GM18498 (cell line): ENCODE measurements at regions not wholly inside any gene's neighbourhood (a gene's known extent, or its start where the extent isn't known, plus 50 kb on each side); places are given as distances from the start of the nearest gene placed in this dataset.
A peak's percentile ranks its signal among the peaks of the same experiment; 100 is the strongest.

ENCODE experiments used
- ATAC-seq: cut with Tn5 transposase; IDR thresholded peaks from one replicate; pipeline ENCODE4 v1.9.1; 2021; ENCODE audit warnings: mild to moderate bottlenecking, moderate library complexity; ENCODE audit not compliant: unreplicated experiment

DNA sequence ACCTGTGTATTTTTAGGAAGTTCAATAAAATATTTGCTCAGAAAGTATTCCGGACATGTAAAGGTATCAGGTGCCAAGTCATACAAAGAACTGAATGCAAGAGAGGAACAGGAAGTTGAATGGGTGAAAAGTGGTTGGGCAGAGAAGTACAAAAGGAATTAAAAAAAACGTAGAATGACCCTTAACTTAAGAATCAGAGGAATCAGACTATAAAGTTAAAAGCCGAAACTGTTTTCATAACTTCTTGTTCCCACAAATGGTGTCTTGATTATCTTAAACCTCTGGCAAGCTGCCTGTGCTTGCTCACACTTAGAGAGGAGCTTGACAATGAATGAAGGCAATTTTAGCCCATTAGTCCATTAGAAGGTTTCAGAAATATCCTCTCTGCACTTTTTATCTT is 81.6 kb upstream of the HHIP start:
- ATAC-seq, result no peak

- peak; percentile 51 for ATAC-seq
Observed at GRCh38 chr4:144565527-144566195, 80.3 kb upstream of the HHIP start.

DNA sequence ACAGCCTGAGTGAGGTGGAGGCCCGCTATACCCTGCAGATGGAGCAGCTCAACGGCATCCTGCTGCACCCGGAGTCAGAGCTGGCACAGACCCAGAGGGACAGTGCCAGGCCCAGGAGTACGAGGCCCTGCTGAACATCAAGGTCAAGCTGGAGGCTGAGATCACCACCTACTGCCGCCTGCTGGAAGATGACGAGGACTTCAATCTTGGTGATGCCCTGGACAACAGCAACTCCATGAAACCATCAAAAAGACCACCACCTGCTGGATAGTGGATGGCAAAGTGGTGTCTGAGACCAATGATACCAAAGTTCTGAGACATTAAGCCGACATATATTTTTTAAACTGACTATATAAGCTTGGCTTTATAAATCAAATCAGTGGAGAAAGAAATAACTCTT is 73.3 kb upstream of the HHIP start:
- ATAC-seq, result no peak

DNA sequence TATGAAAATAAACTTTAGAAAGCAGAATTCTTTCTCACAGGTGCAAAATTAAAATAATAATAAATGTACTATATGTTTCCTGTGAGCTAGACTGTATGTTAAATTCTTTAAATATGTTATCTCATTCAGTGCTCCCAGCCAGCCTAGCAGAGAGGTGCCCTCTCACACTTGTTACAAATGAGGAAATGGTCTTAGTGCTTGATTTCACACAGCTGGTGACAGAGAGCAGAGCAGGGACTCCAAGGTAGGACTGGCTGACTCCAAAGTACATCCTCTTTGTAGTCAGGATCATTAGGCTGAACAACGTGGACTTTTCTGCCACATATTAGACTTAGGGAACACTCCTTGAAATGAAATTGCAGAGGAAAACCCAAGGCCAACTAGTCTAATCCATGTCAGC is 72.0 kb upstream of the HHIP start:
- peak; percentile 79 for ATAC-seq

GRCh38 chr4:144574509-144574908 is 71.4 kb upstream of the HHIP start:
- ATAC-seq, result no peak

GRCh38 chr4:144575181-144575580 is 70.8 kb upstream of the HHIP start:
- ATAC-seq, result no peak

DNA sequence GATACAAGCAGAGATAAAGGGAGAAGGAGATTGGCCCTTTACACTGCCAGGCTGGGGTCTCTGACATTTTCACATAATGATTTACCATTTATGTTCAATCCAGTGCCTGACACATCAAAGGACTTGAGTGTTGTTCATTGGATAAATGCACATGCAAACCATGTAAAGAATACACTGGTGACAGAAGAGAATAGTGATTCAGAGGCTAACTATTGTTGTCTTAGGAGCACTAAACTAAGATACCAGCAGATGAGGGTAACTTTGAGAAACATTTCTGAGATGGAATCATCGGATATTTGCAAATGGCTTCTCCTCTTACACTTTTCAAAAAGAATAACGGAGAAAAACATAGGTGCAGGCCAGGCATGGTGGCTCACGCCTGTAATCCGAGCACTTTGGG is 67.3 kb upstream of the HHIP start:
- ATAC-seq, result no peak

GRCh38 chr4:144579411-144580030 is 66.4 kb upstream of the HHIP start:
- no peak for ATAC-seq

DNA sequence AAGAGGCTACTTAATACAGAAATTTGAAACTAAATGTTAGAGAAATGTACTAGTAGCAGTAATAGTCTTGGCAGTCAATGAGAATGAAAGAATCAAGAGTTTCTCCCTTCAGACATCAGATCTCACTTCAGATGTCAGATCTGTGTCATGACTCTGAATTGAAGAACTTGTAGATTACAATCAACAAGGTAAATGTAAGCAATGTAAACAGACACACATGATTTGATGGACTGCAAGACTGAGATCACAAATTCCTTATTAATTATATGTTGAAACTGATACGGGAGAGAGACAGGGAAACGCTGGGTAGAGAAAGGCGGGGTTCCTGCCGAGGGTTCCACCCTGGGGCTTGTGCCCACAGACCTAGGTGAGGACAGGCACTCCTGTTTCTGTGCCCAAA is 65.5 kb upstream of the HHIP start:
- no peak for ATAC-seq

- ATAC-seq, result no peak
Observed at GRCh38 chr4:144582105-144582850, 63.7 kb upstream of the HHIP start.

DNA sequence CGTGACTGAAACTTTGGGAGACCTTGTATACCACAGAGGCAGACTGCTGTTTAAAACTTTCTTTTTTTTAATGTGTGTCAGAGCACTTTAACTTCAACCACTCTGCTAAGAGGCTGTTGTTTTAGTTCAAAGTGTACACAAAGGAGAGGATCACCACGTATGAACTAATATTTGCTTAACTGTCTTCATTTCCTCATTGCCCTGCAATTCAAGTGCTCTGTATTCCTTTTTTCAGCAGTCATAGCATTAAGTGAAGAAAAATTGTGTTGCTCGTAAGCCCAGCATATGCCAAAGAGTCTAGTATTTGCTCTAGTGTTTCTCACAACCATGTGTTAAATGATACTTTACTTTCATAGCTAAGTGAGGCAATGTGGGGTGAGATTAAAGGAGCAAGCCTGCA is 63.0 kb upstream of the HHIP start:
- no peak for ATAC-seq

DNA sequence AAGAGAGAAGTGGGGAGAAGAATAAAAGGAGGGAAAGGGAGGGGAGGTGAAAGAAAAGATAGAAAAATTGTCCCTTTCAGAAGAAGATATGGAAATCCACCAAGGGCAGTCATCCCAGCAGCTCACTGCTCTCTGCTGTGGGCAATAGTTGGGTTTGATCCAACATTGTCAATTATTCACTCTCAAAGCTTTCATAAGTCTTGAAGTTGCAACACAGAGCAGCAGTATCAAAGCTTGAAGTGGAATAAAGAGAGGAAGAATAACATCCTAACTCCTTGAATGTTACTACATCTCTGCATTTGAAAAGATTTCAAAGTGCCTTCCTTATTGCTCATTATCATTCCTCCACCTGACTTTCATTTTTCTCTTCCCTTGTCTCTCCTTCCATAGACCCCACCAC is 62.3 kb upstream of the HHIP start:
- ATAC-seq, result no peak

GRCh38 chr4:144584428-144584827 is 61.5 kb upstream of the HHIP start:
- ATAC-seq, result no peak

DNA sequence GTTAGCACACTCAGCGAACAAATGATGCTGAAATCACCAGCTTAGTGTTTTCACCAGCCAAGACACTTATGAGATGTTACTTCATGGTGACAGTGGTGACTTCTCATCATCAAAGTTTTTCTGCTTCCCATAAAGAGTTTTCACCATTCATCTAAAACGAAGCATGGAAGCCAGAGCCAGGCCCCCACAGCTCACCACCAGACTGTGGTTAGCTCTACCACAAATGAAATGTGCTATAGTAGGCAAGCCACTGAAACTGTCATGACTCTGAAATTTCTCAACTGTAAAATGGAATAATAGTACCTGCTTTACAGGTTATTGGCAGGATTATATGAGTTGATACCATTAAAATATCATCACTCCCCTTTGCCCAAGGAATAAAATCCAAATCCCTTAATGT is 56.4 kb upstream of the HHIP start:
- ATAC-seq, result peak; percentile 76

- ATAC-seq, result no peak
Observed at GRCh38 chr4:144590020-144590419, 55.9 kb upstream of the HHIP start.

- no peak for ATAC-seq
Observed at GRCh38 chr4:144591401-144591800, 54.6 kb upstream of the HHIP start.

GRCh38 chr4:144592264-144592663 is 53.7 kb upstream of the HHIP start:
- ATAC-seq, result no peak

DNA sequence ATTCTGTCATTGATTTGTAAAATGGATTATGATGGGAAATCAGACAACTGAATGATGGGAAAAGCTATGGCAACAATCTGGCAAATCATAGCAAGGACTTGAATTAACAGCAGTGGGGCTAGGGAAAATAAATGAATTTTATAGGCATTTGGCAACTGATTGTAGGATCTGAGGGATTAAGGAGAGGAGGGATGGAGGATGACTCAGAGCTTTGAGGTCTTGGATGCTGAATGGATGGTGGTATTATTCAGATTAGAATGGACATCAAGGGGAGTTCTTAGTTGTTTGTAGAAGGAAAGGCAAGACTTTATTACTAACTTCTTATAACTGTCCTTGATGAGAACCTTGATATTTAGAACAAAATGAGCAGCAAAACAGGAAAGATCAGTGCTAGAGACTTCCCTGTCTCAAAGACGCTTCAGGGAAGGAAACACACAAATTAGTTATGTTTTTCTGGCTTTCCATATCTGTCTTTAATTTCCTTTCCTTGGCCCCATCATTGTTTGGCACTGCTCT is 51.4 kb upstream of the HHIP start:
- ATAC-seq, result no peak

- ATAC-seq, result no peak
Observed at GRCh38 chr4:144595681-144596080, 50.3 kb upstream of the HHIP start.
